Prostate gland (tissue), 2 donors: ENCODE measurements at regions not wholly inside any gene's neighbourhood (a gene's known extent, or its start where the extent isn't known, plus 50 kb on each side); places are given as distances from the start of the nearest gene placed in this dataset.

Source experiments
- POLR2AphosphoS5 ChIP-seq: sonication (generic); formaldehyde crosslinking; IDR thresholded peaks from one replicate; pipeline ENCODE4 v1.6.1; 2017; ENCODE audit warnings: antibody characterized with exemption
- TF ChIP-seq, protein P1 (sequence below), 4 experiments: fragments of 200-600 bp in 2 of 4; fragments of 450-650 bp in 2 of 4; sonication (generic) in 2 of 4; IDR thresholded peaks; 1 replicate in 3 of 4; 2 replicates in 1 of 4; pipeline ENCODE4 v1.5.1; 2016 to 2019; ENCODE audit warnings: antibody characterized with exemption in 4 of 4, mild to moderate bottlenecking in 2 of 4, moderate library complexity in 2 of 4

DNA sequence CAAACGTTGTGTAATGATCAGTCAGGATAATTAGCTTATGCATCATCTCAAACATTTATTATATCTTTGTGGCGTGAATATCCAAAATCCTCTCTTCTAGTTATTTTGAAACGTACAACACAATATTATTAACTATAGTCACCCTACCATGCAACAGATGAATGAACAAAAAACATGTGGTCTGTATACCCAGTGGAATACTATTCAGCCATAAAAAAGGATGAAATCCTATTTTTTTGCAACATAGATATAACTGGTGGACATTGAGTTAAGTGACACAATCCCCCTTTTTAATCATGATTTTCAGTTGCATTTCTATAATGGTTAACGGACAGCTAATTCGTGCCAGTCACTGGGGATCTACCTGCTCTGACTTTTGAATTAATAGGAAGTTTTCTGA lies 145.6 kb downstream of the SOX1 start:
- TF ChIP-seq, protein P1, sequence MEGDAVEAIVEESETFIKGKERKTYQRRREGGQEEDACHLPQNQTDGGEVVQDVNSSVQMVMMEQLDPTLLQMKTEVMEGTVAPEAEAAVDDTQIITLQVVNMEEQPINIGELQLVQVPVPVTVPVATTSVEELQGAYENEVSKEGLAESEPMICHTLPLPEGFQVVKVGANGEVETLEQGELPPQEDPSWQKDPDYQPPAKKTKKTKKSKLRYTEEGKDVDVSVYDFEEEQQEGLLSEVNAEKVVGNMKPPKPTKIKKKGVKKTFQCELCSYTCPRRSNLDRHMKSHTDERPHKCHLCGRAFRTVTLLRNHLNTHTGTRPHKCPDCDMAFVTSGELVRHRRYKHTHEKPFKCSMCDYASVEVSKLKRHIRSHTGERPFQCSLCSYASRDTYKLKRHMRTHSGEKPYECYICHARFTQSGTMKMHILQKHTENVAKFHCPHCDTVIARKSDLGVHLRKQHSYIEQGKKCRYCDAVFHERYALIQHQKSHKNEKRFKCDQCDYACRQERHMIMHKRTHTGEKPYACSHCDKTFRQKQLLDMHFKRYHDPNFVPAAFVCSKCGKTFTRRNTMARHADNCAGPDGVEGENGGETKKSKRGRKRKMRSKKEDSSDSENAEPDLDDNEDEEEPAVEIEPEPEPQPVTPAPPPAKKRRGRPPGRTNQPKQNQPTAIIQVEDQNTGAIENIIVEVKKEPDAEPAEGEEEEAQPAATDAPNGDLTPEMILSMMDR (IDR thresholded peaks at IDR 0.05), result no peak
- TF ChIP-seq POLR2AphosphoS5, result no peak
